Astrocyte of the spinal cord (primary cell): ENCODE measurements at regions not wholly inside any gene's neighbourhood (a gene's known extent, or its start where the extent isn't known, plus 50 kb on each side); places are given as distances from the start of the nearest gene placed in this dataset.
A peak's percentile ranks its signal among the peaks of the same experiment; 100 is the strongest.

Experiments
- DNase-seq: peaks from one replicate; pipeline ENCODE4 v3.0.0; 2011; ENCODE audit warnings: low read depth, low spot score
- H3K4me3 ChIP-seq: 2 replicates; pipeline ENCODE4 v1.5.1; 2011; ENCODE audit warnings: low read depth, mild to moderate bottlenecking, low read length, moderate library complexity
- in situ Hi-C: cut with HindIII; loops from 2 replicates; pipeline ENCODE4 v1.10.0; 2017; ENCODE audit warnings: low sequenced_read_pairs
- TF ChIP-seq, protein P1 (sequence below): IDR thresholded peaks from 2 replicates; pipeline ENCODE4 v1.5.1; 2012; ENCODE audit warnings: low read depth, mild to moderate bottlenecking, low read length, inconsistent platforms

DNA sequence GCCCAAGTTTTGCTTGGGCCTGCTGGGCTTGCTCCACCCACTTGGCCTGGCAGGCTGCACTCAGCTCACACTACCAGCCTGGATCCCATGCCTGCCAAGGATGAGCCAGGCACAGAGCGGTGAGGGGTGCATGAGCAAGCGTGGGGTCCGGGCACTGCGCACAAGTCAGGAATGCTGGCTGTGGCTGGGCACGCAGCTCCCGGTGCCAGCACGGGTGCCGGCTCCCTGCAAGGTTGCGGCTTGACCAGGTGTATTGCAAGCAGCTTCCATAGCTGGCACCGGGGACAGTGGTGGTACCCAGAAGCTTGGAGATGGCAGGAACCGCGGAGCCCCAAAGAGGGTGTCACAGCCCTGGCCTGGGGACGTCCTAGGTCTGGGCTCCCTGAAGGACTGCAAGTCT, 224.4 kb upstream of the NRIP1 start:
- no peak for DNase-seq
- TF ChIP-seq, protein P1, sequence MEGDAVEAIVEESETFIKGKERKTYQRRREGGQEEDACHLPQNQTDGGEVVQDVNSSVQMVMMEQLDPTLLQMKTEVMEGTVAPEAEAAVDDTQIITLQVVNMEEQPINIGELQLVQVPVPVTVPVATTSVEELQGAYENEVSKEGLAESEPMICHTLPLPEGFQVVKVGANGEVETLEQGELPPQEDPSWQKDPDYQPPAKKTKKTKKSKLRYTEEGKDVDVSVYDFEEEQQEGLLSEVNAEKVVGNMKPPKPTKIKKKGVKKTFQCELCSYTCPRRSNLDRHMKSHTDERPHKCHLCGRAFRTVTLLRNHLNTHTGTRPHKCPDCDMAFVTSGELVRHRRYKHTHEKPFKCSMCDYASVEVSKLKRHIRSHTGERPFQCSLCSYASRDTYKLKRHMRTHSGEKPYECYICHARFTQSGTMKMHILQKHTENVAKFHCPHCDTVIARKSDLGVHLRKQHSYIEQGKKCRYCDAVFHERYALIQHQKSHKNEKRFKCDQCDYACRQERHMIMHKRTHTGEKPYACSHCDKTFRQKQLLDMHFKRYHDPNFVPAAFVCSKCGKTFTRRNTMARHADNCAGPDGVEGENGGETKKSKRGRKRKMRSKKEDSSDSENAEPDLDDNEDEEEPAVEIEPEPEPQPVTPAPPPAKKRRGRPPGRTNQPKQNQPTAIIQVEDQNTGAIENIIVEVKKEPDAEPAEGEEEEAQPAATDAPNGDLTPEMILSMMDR, result no peak
- in situ Hi-C loops, result no loop called here
- no peak overlapping the region for H3K4me3 ChIP-seq

- TF ChIP-seq, protein P1, result no peak
- no peak overlapping the region for H3K4me3 ChIP-seq
- no peak for DNase-seq
- in situ Hi-C loops, result no loop called here
Measured at GRCh38 chr21:15289896-15290841, 225.4 kb upstream of the NRIP1 start.

GRCh38 chr21:15291621-15292266, 226.9 kb upstream of the NRIP1 start:
- TF ChIP-seq, protein P1, result no peak
- no peak for DNase-seq
- in situ Hi-C loops, result no loop called here
- no peak overlapping the region for H3K4me3 ChIP-seq

DNA sequence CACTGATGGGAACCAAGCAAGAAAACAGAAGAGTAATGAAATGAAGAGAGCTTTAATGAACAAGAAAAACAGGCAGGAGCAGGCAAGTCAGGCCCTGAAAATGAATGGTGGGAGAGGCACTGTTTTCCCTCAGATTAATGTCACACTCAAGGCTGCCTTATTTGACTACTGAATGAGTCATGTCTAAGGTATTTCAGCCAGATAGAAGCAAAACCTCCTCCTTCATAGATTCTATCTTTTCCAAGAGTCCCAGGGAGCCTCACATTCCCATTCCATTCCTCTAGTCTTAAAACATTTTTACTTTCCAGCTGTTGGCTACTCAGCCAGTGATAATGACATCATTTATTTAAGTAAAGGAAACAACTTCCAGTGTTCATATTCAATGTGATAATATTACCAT, 228.4 kb upstream of the NRIP1 start:
- TF ChIP-seq, protein P1, result no peak
- peak; percentile 93 for DNase-seq
- H3K4me3 ChIP-seq, result no peak overlapping the region
- in situ Hi-C loops, result no loop called here

- DNase-seq, result no peak
- in situ Hi-C loops, result no loop called here
- TF ChIP-seq, protein P1, result no peak
- no peak overlapping the region for H3K4me3 ChIP-seq
Measured at GRCh38 chr21:15295875-15296274, 231.1 kb upstream of the NRIP1 start.

DNA sequence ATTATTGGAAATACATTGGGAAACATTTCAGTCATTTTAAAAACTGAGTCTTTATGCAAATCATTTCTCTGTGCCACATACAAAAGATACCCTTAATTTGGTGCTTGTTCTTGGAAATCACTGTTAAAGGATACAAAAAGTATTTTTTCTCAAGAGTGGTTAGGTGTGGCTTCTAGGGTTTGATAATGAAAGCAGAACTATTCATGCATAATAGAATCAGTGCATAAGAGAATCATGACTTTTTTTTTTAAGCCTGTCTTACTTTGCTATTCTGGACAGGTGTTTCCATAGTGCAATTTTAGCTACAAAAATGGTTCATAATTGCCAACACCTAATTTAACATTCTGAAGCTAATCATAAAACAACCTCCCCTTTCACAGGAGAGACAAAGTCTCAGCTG, 233.0 kb upstream of the NRIP1 start:
- no peak for DNase-seq
- H3K4me3 ChIP-seq, result no peak overlapping the region
- TF ChIP-seq, protein P1, result no peak
- in situ Hi-C loops, result no loop called here
